ENCODE measurements at regions not wholly inside any gene's neighbourhood (a gene's known extent, or its start where the extent isn't known, plus 50 kb on each side); places are given as distances from the start of the nearest gene placed in this dataset.

DNA sequence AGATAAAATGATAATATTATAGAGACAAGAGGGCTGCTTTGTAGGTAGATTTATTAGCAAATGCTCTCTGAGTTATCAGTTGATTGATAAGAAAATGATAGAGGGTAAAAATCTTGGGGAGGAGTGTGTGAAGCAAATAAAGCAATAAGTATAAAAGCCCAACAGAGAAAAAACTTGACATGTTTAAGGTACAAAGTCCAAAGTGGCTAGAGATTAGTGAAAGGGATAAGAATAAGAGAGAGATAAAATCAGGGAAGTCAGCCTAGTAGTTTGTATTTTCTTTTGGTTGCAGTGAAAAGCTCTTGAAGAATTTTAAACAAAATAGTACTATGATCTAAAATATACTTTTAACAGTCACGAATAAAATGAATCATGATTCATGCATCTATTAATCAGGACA lies 246.2 kb upstream of the LRIG3 start:
- H3K36me3 Mint-ChIP-seq = no peaks in the 10 kb centered on the region
- H3K27me3 Mint-ChIP-seq = peaks cover 0 to 2% of the 10 kb centered on the region in 2 donors
- no peaks in the 10 kb centered on the region for H3K9me3 Mint-ChIP-seq
- H3K4me3 Mint-ChIP-seq = no peak overlapping the region
- H3K27ac ChIP-seq (ENCODE audit: low read depth, low read length) = no peak overlapping the region
- no peaks in the 10 kb centered on the region for H3K4me1 Mint-ChIP-seq
- ChIA-PET POLR2A (no interaction called here), CTCF (no interaction called here)
- H3K27me3 ChIP-seq (ENCODE audit: insufficient read depth, low read length, poor library complexity, severe bottlenecking) = no peaks in the 10 kb centered on the region
- no peaks in the 10 kb centered on the region for H3K9me3 ChIP-seq (ENCODE audit: low read length)
- no peak overlapping the region for H3K27ac Mint-ChIP-seq
- no peaks in the 10 kb centered on the region for H3K36me3 ChIP-seq (ENCODE audit: insufficient read depth, low read length)
- H3K4me1 ChIP-seq (ENCODE audit: insufficient read depth, low read length) = no peaks in the 10 kb centered on the region
- no peak overlapping the region for H3K4me3 ChIP-seq (ENCODE audit: low read length)
- DNase-seq = no peak

DNA sequence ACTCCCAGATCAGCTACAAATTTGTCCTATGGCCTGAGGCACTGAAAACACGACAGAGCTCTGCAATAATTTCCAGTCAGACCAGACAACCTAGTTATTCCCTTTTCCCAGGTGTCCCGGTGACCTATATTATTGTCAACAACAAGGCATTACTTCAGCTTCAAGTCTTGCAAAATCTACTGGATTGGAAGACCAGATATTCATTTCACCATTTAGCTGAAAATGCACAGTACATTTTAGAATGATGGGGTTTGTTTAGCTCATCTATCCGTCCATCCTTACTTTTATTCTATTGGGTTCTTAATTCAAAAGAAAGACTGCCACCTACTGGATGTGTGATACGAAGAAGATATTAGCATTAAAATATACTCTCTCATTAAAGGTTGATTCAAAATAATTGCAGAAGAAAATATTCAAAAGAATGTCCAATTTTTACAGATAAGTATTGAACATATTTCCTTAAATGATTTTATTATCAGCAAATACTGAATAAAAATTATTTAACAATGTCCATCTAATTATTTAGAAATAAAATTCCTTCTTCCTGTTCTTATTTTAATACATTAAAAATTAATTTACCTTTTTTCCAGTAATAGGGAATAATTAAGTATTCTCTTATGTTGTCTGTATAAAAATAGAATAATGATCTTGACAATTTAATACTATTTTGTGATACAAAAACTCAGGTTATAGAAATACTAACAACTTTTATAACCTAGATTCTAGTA lies 244.9 kb upstream of the LRIG3 start:
- Mint-ChIP-seq H3K27me3 (peaks cover 0 to 2% of the 10 kb centered on the region in 2 donors), H3K36me3 (no peaks in the 10 kb centered on the region), H3K27ac (no peak overlapping the region), H3K9me3 (peaks cover 0 to 4% (median 0%) of the 10 kb centered on the region in 5 donors), H3K4me1 (no peaks in the 10 kb centered on the region), H3K4me3 (no peak overlapping the region)
- H3K27me3 ChIP-seq (ENCODE audit: insufficient read depth, low read length, poor library complexity, severe bottlenecking) = no peaks in the 10 kb centered on the region
- DNase-seq = no peak
- no peaks in the 10 kb centered on the region for H3K4me1 ChIP-seq (ENCODE audit: insufficient read depth, low read length)
- H3K36me3 ChIP-seq (ENCODE audit: insufficient read depth, low read length) = no peaks in the 10 kb centered on the region
- ChIA-PET POLR2A (no interaction called here), CTCF (no interaction called here)
- no peak overlapping the region for H3K27ac ChIP-seq (ENCODE audit: low read depth, low read length)
- no peaks in the 10 kb centered on the region for H3K9me3 ChIP-seq (ENCODE audit: low read length)
- H3K4me3 ChIP-seq (ENCODE audit: low read length) = no peak overlapping the region

DNA sequence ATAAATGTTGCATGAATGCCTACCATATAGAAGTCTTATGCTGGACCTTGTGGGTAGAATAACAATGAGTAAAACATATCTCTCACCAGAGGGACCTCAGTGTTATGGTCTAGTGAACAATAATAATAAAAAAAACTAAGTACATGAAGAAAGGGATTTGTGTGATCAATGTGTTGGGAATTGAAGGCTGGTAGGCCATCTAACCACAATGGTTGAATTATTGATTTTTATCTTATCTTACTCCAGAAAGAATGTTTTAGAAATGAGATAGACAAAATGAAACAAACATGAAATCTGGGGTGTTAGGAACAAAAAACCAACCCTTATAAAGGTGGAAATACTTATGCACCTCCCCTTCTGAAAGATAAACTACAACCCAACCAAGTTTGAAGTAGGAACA lies 243.9 kb upstream of the LRIG3 start:
- no peaks in the 10 kb centered on the region for H3K36me3 Mint-ChIP-seq
- POLR2A ChIA-PET = no interaction called here
- Histone ChIP-seq H3K4me1 (ENCODE audit: insufficient read depth, low read length) (no peaks in the 10 kb centered on the region), H3K9me3 (ENCODE audit: low read length) (no peaks in the 10 kb centered on the region), H3K27me3 (ENCODE audit: insufficient read depth, low read length, poor library complexity, severe bottlenecking) (no peaks in the 10 kb centered on the region), H3K4me3 (ENCODE audit: low read length) (no peak overlapping the region), H3K36me3 (ENCODE audit: insufficient read depth, low read length) (no peaks in the 10 kb centered on the region), H3K27ac (ENCODE audit: low read depth, low read length) (no peak overlapping the region)
- H3K27me3 Mint-ChIP-seq = peaks cover 0 to 2% of the 10 kb centered on the region in 2 donors
- no peak overlapping the region for H3K27ac Mint-ChIP-seq
- no peaks in the 10 kb centered on the region for H3K4me1 Mint-ChIP-seq
- peaks cover 0 to 4% (median 0%) of the 10 kb centered on the region in 5 donors for H3K9me3 Mint-ChIP-seq
- CTCF ChIA-PET = interaction anchor here (1.4 kb wide), 1 partner anchor 13 kb away, joined by 3 read pairs; no protein-coding TSS in a partner anchor
- no peak overlapping the region for H3K4me3 Mint-ChIP-seq
- DNase-seq = no peak

DNA sequence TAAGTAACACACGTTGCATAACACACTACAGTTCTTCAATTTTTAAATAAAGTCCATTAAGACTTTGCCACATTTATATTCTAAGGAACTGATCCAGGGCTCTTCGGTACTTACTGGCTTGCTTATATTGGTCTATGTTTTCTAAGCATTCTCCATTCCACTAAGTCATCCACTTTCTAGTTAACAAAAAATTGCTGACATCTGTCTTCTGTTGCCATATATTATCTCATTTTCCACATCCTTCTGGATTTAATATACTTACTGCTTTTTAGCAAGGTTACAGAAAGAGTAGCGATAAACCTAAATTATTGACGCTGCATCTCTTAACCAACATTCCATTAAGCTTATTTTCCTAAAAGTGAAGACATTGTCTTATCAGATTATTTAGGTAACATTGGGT lies 238.4 kb upstream of the LRIG3 start:
- no peak overlapping the region for H3K4me3 Mint-ChIP-seq
- no peak overlapping the region for H3K4me3 ChIP-seq (ENCODE audit: low read length)
- no peaks in the 10 kb centered on the region for H3K4me1 ChIP-seq (ENCODE audit: insufficient read depth, low read length)
- no peaks in the 10 kb centered on the region for H3K4me1 Mint-ChIP-seq
- POLR2A ChIA-PET = no interaction called here
- H3K27me3 Mint-ChIP-seq = no peaks in the 10 kb centered on the region
- no peak overlapping the region for H3K27ac Mint-ChIP-seq
- no peak overlapping the region for H3K27ac ChIP-seq (ENCODE audit: low read depth, low read length)
- DNase-seq = no peak
- CTCF ChIA-PET = no interaction called here
- H3K36me3 Mint-ChIP-seq = no peaks in the 10 kb centered on the region
- H3K36me3 ChIP-seq (ENCODE audit: insufficient read depth, low read length) = no peaks in the 10 kb centered on the region
- H3K27me3 ChIP-seq (ENCODE audit: insufficient read depth, low read length, poor library complexity, severe bottlenecking) = no peaks in the 10 kb centered on the region
- peaks cover 0 to 17% (median 4%) of the 10 kb centered on the region in 5 donors for H3K9me3 Mint-ChIP-seq
- H3K9me3 ChIP-seq (ENCODE audit: low read length) = no peaks in the 10 kb centered on the region

DNA sequence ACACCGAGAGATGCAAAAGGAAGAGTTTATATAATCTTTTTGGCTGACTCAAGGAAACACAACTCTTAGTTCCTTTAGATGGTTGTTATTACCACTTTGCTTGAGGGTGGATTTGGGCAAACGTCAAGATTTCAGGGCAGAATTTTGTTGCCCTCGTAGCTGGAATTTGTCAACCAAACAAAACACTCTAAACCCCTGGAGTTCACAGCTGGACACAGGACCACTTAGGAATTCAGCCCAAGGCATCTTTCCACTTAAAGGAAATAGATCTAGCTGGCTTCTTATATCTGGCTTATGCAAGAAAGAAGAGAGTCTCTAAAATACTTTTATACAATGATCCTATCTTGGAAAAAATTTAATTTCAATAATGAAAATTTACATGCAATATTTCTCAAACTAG lies 237.8 kb upstream of the LRIG3 start:
- H3K9me3 Mint-ChIP-seq = peaks cover 2 to 17% (median 4%) of the 10 kb centered on the region in 5 donors
- H3K4me3 Mint-ChIP-seq = no peak overlapping the region
- H3K27me3 ChIP-seq (ENCODE audit: insufficient read depth, low read length, poor library complexity, severe bottlenecking) = no peaks in the 10 kb centered on the region
- no peaks in the 10 kb centered on the region for H3K9me3 ChIP-seq (ENCODE audit: low read length)
- no peak overlapping the region for H3K27ac Mint-ChIP-seq
- no peaks in the 10 kb centered on the region for H3K4me1 Mint-ChIP-seq
- no peaks in the 10 kb centered on the region for H3K27me3 Mint-ChIP-seq
- no peak overlapping the region for H3K27ac ChIP-seq (ENCODE audit: low read depth, low read length)
- CTCF ChIA-PET = no interaction called here
- DNase-seq = no peak
- POLR2A ChIA-PET = no interaction called here
- H3K4me3 ChIP-seq (ENCODE audit: low read length) = no peak overlapping the region
- no peaks in the 10 kb centered on the region for H3K36me3 ChIP-seq (ENCODE audit: insufficient read depth, low read length)
- no peaks in the 10 kb centered on the region for H3K4me1 ChIP-seq (ENCODE audit: insufficient read depth, low read length)
- H3K36me3 Mint-ChIP-seq = no peaks in the 10 kb centered on the region

DNA sequence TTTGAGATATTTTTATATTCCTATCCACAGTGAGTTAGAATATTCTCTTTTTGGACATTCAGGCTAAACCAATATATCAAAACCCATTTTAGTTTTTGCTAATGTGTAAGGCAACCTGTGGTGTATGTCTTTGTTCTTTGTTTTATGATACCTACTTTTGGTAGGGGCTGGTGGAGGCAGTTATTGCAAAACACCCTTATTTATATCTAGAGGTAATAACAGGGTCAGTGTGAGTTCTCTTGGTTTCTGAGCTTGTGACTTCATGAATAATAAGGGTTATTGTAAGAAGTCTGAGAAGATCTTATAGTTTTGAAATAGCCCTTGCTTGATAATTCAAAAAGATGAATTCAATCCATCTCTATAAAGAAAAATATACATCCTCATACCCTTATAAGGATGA lies 235.1 kb upstream of the LRIG3 start:
- no peaks in the 10 kb centered on the region for H3K36me3 Mint-ChIP-seq
- Histone ChIP-seq H3K4me3 (ENCODE audit: low read length) (no peak overlapping the region), H3K27ac (ENCODE audit: low read depth, low read length) (no peak overlapping the region), H3K9me3 (ENCODE audit: low read length) (no peaks in the 10 kb centered on the region), H3K27me3 (ENCODE audit: insufficient read depth, low read length, poor library complexity, severe bottlenecking) (no peaks in the 10 kb centered on the region), H3K36me3 (ENCODE audit: insufficient read depth, low read length) (no peaks in the 10 kb centered on the region), H3K4me1 (ENCODE audit: insufficient read depth, low read length) (no peaks in the 10 kb centered on the region)
- ChIA-PET POLR2A (no interaction called here), CTCF (no interaction called here)
- no peak overlapping the region for H3K27ac Mint-ChIP-seq
- no peak for DNase-seq
- H3K27me3 Mint-ChIP-seq = no peaks in the 10 kb centered on the region
- H3K4me1 Mint-ChIP-seq = no peaks in the 10 kb centered on the region
- no peak overlapping the region for H3K4me3 Mint-ChIP-seq
- H3K9me3 Mint-ChIP-seq = peaks cover 0 to 21% (median 7%) of the 10 kb centered on the region in 5 donors

DNA sequence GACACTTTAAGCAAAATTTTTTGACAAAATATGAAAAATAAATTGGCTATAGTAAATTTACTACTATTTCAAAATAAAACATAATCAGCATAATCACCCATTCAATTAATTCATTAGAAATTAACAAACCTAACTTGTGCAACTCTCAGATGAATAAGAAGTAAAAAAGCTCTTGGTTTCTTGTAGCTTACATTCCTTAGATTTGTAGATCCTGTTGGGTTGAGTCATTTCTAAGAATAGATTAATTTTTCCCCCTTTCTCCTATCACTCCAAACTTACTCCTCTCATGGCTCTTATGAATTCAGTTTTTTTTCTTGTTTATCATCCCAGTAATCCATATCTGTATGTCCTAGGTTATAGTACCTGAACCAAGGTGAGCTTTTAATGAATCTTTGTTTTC lies 230.9 kb upstream of the LRIG3 start:
- no peaks in the 10 kb centered on the region for H3K27me3 ChIP-seq (ENCODE audit: insufficient read depth, low read length, poor library complexity, severe bottlenecking)
- Mint-ChIP-seq H3K4me1 (no peaks in the 10 kb centered on the region), H3K36me3 (no peaks in the 10 kb centered on the region), H3K9me3 (peaks cover 0 to 11% (median 7%) of the 10 kb centered on the region in 5 donors), H3K4me3 (no peak overlapping the region), H3K27me3 (peaks cover 0 to 1% of the 10 kb centered on the region in 2 donors), H3K27ac (no peak overlapping the region)
- ChIA-PET CTCF (interaction anchor here (1.0 kb wide), 1 partner anchor 12 kb away, joined by 3 read pairs; no protein-coding TSS in a partner anchor), POLR2A (no interaction called here)
- no peaks in the 10 kb centered on the region for H3K36me3 ChIP-seq (ENCODE audit: insufficient read depth, low read length)
- H3K27ac ChIP-seq (ENCODE audit: low read depth, low read length) = no peak overlapping the region
- no peak for DNase-seq
- no peaks in the 10 kb centered on the region for H3K9me3 ChIP-seq (ENCODE audit: low read length)
- H3K4me1 ChIP-seq (ENCODE audit: insufficient read depth, low read length) = no peaks in the 10 kb centered on the region
- no peak overlapping the region for H3K4me3 ChIP-seq (ENCODE audit: low read length)

DNA sequence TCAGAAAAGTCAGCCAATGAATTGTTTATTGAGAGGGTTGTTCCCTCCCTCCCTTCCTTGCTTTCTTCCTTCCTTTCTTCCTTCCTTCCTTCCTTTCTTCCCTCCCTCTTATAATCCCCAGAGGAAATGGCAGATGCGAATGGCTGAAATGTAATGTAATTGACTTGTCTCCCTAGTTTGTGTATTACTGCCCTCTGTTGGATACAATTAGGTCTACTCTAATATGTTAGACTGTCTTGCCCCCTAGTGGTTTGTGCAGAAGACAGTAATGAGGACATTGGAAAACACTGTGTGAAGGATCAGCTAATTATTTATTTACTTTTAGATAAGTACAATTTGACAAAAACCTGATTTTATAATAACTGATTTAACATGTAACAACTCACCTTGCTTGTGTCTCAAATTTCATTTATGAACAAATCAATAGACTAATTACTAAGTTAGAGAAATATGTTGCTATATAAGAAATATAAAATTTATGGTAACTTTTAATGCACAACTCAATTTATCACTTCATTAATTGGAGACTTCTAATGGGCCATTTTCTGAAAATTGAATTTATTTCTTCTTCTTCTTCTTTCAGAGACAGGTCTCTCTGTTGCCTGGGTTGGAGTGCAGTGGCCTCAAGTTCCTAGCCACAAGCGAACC lies 229.8 kb upstream of the LRIG3 start:
- ChIA-PET CTCF (no interaction called here), POLR2A (no interaction called here)
- Mint-ChIP-seq H3K4me3 (no peak overlapping the region), H3K27ac (no peak overlapping the region), H3K27me3 (peaks cover 0 to 1% of the 10 kb centered on the region in 2 donors), H3K4me1 (no peaks in the 10 kb centered on the region), H3K36me3 (no peaks in the 10 kb centered on the region), H3K9me3 (peaks cover 0 to 8% (median 7%) of the 10 kb centered on the region in 5 donors)
- Histone ChIP-seq H3K4me1 (ENCODE audit: insufficient read depth, low read length) (no peaks in the 10 kb centered on the region), H3K9me3 (ENCODE audit: low read length) (no peaks in the 10 kb centered on the region), H3K27me3 (ENCODE audit: insufficient read depth, low read length, poor library complexity, severe bottlenecking) (no peaks in the 10 kb centered on the region), H3K27ac (ENCODE audit: low read depth, low read length) (no peak overlapping the region), H3K36me3 (ENCODE audit: insufficient read depth, low read length) (no peaks in the 10 kb centered on the region), H3K4me3 (ENCODE audit: low read length) (no peak overlapping the region)
- no peak for DNase-seq

Data from CD8-positive, alpha-beta memory T cell (primary cell).